ENCODE measurements at regions not wholly inside any gene's neighbourhood (a gene's known extent, or its start where the extent isn't known, plus 50 kb on each side); places are given as distances from the start of the nearest gene placed in this dataset.

DNA sequence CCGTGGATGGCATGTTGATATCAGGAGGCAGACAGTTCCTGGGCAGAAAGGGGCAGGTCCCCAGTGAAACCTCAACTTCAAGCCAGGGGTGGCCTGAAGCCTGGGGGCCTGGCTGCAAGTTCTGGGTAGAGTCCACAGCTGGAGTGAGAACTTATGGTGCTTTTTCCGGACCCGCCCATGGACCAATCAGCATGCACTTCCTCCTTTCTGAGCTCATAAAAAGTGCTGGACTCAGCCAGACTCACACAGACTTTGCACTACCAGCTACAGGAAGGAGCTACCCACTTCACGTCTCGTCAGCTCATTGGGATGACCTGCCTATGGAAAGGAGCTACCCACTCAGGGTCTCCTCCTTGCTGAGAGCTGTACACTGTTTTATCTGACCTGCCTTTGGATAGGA lies 183.1 kb upstream of the MC4R start:
- intact Hi-C loops (cut with DNase I; ENCODE audit: low total_unique reads), result no loop called here
- 65 to 93% (median 79%) methylated on average over 5 of the region's 5 CpGs for WGBS, 5 donors
- H3K27me3 ChIP-seq (replicated peaks in 1 of 7), result peaks cover 0 to 10% (median 0%) of the 10 kb centered on the region in 7 donors

DNA sequence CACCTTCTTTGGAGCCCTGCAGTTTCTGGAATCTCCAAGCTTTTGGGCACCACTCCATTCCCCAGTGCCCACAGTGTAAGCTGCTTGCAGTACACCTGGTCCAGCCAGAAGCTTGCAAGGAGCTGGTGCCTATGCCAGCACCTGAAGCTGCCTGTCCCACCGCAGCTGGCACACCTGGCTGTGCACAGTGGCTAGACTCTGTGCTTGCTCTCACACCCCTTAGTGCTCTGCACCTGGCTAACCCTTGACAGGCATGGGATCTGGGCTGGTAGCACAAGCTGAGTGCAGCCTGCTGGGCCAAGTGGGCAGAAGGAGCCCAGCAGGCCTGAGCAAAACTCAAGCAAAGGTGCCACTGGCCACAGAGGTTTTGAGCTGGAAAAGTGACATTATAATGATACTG lies 183.8 kb upstream of the MC4R start:
- WGBS, 5 donors, result 88 to 100% (median 91%) methylated on average over 1 of the region's 1 CpG
- Histone ChIP-seq H3K27me3 (replicated peaks in 1 of 7) (peaks cover 0 to 10% (median 0%) of the 10 kb centered on the region in 7 donors), H3K27ac (no peak overlapping the region), H3K4me3 (no peak overlapping the region), H3K36me3 (no peaks in the 10 kb centered on the region), H3K4me1 (no peaks in the 10 kb centered on the region), H3K9me3 (peaks cover 0 to 7% (median 0%) of the 10 kb centered on the region in 8 donors)
- intact Hi-C loops (cut with DNase I; ENCODE audit: low total_unique reads), result no loop called here
- DNase-seq, result no peak
- TF ChIP-seq, protein P1, sequence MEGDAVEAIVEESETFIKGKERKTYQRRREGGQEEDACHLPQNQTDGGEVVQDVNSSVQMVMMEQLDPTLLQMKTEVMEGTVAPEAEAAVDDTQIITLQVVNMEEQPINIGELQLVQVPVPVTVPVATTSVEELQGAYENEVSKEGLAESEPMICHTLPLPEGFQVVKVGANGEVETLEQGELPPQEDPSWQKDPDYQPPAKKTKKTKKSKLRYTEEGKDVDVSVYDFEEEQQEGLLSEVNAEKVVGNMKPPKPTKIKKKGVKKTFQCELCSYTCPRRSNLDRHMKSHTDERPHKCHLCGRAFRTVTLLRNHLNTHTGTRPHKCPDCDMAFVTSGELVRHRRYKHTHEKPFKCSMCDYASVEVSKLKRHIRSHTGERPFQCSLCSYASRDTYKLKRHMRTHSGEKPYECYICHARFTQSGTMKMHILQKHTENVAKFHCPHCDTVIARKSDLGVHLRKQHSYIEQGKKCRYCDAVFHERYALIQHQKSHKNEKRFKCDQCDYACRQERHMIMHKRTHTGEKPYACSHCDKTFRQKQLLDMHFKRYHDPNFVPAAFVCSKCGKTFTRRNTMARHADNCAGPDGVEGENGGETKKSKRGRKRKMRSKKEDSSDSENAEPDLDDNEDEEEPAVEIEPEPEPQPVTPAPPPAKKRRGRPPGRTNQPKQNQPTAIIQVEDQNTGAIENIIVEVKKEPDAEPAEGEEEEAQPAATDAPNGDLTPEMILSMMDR (IDR thresholded peaks at IDR 0.05 in 8 of 11, conservative IDR thresholded peaks at IDR 0.05 in 3 of 11), result no peak
- no peak for TF ChIP-seq POLR2AphosphoS5 (IDR thresholded peaks at IDR 0.05)
- no peak for TF ChIP-seq POLR2A (IDR thresholded peaks at IDR 0.05)

More for the DNA sequence above, 183.1 kb upstream of the MC4R start:
- Histone ChIP-seq H3K4me1 (no peaks in the 10 kb centered on the region), H3K4me3 (no peak overlapping the region), H3K36me3 (no peaks in the 10 kb centered on the region), H3K27ac (no peak overlapping the region), H3K9me3 (peaks cover 0 to 7% (median 0%) of the 10 kb centered on the region in 8 donors)
- TF ChIP-seq, protein P1 (IDR thresholded peaks at IDR 0.05 in 8 of 11, conservative IDR thresholded peaks at IDR 0.05 in 3 of 11), result no peak
- no peak for DNase-seq

DNA sequence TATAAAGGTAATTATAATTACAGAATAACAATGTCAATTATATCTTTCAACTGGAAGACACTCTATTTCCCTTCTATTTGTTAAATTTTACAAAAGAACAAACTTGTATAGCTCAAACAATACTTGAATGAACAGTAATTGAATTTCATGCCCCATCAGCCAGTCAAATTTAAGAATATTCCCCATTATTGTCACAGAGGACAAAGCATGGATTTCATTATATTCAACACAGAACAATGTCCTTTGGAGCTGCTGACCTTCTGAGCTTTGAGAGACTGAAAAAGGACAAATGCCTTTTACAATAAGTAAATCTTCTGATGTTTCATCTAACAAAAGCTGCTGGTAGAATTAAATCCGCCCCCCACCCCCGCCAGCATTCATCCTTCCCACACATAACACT lies 187.5 kb upstream of the MC4R start:
- Histone ChIP-seq H3K9me3 (no peaks in the 10 kb centered on the region), H3K27ac (no peak overlapping the region), H3K4me1 (no peaks in the 10 kb centered on the region), H3K36me3 (no peaks in the 10 kb centered on the region), H3K27me3 (replicated peaks in 1 of 7) (no peaks in the 10 kb centered on the region), H3K4me3 (no peak overlapping the region)
- 36 to 96% (median 76%) methylated on average over 2 of the region's 2 CpGs for WGBS, 5 donors
- DNase-seq, result no peak
- intact Hi-C loops (cut with DNase I; ENCODE audit: low total_unique reads), result no loop called here
- TF ChIP-seq, protein P1 (IDR thresholded peaks at IDR 0.05 in 8 of 11, conservative IDR thresholded peaks at IDR 0.05 in 3 of 11), result no peak
- TF ChIP-seq POLR2A (IDR thresholded peaks at IDR 0.05), result no peak
- no peak for TF ChIP-seq POLR2AphosphoS5 (IDR thresholded peaks at IDR 0.05)

DNA sequence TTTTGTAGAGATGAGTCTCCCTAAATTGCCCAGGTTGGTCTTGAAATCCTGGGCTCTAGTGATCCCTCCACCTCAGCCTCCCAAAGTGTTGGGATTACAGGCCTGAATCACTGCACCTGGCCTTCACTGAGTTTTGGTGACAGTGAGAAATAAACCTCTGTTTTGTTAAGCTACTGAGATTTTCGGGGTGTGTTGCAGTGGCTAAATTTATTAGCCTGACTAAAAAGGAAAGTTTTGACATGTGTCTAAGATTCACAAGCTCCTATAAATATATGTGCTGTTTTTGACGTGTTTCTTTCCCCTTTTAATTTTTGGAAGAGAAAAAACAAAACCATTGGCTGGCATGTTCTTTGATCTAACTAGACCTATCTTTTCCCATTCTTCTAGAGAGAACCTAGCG lies 190.5 kb upstream of the MC4R start:
- intact Hi-C loops (cut with DNase I; ENCODE audit: low total_unique reads), result no loop called here
- Histone ChIP-seq H3K27ac (no peak overlapping the region), H3K27me3 (replicated peaks in 1 of 7) (no peaks in the 10 kb centered on the region), H3K4me3 (no peak overlapping the region), H3K36me3 (no peaks in the 10 kb centered on the region), H3K4me1 (no peaks in the 10 kb centered on the region), H3K9me3 (no peaks in the 10 kb centered on the region)
- TF ChIP-seq, protein P1 (IDR thresholded peaks at IDR 0.05 in 8 of 11, conservative IDR thresholded peaks at IDR 0.05 in 3 of 11), result no peak
- TF ChIP-seq POLR2AphosphoS5 (IDR thresholded peaks at IDR 0.05), result no peak
- TF ChIP-seq POLR2A (IDR thresholded peaks at IDR 0.05), result no peak
- no peak for DNase-seq
- WGBS, 5 donors, result 74 to 87% (median 85%) methylated on average over 3 of the region's 3 CpGs
